ENCODE measurements at regions not wholly inside any gene's neighbourhood (a gene's known extent, or its start where the extent isn't known, plus 50 kb on each side); places are given as distances from the start of the nearest gene placed in this dataset.

DNA sequence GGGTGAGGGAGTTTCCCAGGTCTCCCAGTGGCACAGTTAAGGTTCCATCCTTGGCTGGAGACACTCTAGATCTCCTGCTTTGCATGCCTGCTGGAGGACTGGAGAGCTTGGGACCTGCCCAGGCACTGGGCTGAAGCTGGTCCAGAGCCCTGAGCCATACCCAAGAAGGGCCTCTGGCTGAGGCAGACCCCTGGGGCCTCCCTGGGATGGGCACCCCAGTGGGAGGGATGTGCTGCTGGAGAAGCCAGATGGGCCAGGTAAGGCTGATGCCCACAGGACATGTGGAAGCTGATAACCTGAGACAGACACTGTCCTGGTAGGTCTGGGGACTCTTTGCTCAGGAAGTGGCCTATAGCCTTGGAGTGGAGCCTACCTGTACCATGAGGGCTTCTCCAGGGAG is 160.7 kb downstream of the TFCP2L1 start:
- TF ChIP-seq POLR2A (IDR thresholded peaks at IDR 0.05; ENCODE audit: low read depth, low read length): no peak
- TF ChIP-seq, protein P1, sequence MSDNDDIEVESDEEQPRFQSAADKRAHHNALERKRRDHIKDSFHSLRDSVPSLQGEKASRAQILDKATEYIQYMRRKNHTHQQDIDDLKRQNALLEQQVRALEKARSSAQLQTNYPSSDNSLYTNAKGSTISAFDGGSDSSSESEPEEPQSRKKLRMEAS (IDR thresholded peaks at IDR 0.05; ENCODE audit: insufficient read depth, insufficient read length): no peak
